HCT116 (cell line): ENCODE measurements at regions not wholly inside any gene's neighbourhood (a gene's known extent, or its start where the extent isn't known, plus 50 kb on each side); places are given as distances from the start of the nearest gene placed in this dataset.

Source experiments
- ATAC-seq: fragments of 200-7000 bp; cut with Tn5 transposase; 2 replicates; pipeline ENCODE4 v1.9.1; 2020; ENCODE audit warnings: mild to moderate bottlenecking, moderate library complexity
- BruUV-seq: library from RNA; stranded (reverse); fragments of 400-500 nt; replicated peaks from 2 replicates; lab custom pipeline; 2021; lab: Mats Ljungman, UMichigan
- CTCF ChIA-PET: fragments of 300-600 bp; sonication (Branson Sonifier 250); formaldehyde crosslinking; loops from one replicate; lab custom pipeline; 2021; ENCODE audit warnings: antibody characterized with exemption; lab: Charles Lee
- POLR2A ChIA-PET: fragments of 300-600, 350-600 bp; sonication (Branson Sonifier 250); formaldehyde crosslinking; loops from one replicate; lab custom pipeline; 2021; ENCODE audit warnings: antibody characterized with exemption; lab: Charles Lee
- RAD21 ChIA-PET, 2 experiments: fragments of 300-600 bp; sonication (Branson Sonifier 250); formaldehyde crosslinking; loops; one replicate each; lab custom pipeline; 2023; ENCODE audit warnings: low total read pairs in 2 of 2; ENCODE audit not compliant: uncharacterized antibody in 2 of 2, unreplicated experiment in 2 of 2, low non-redundant PET in 1 of 2; lab: Charles Lee
- DNase-seq: peaks from one replicate; pipeline ENCODE4 v3.0.0-alpha.2; 2010; ENCODE audit warnings: low read depth, low spot score
- H2AFZ ChIP-seq: fragments of 200-600 bp; shearing (Covaris generic), sonication (generic); 2 replicates; pipeline ENCODE4 v1.6.1; 2017; ENCODE audit warnings: low read depth, mixed run types, mixed read lengths, antibody characterized with exemption, low read length; ENCODE audit not compliant: poor library complexity, severe bottlenecking
- H3K27ac ChIP-seq: 2 replicates; pipeline ENCODE4 v1.5.1; 2012; ENCODE audit warnings: low read depth, low read length
- H3K27me3 ChIP-seq: fragments of 200-600 bp; sonication (generic); 2 replicates; pipeline ENCODE4 v1.6.1; 2016; ENCODE audit warnings: mixed run types, low read length, mixed read lengths; ENCODE audit not compliant: insufficient read depth
- H3K36me3 ChIP-seq, 2 experiments: fragments of 200-500 bp in 1 of 2; fragments of 200-600 bp in 1 of 2; sonication (Bioruptor generic) in 1 of 2; sonication (generic) in 1 of 2; 2 replicates each; pipeline versions ENCODE4 v1.5.1 to v1.6.1; 2014 to 2016; ENCODE audit warnings: low read length in 2 of 2, inconsistent platforms in 1 of 2, mixed read lengths in 1 of 2, mixed run types in 1 of 2; ENCODE audit not compliant: insufficient read depth in 2 of 2, control insufficient read depth in 1 of 2
- H3K4me1 ChIP-seq, 2 experiments: fragments of 200-600 bp in 1 of 2; sonication (generic) in 1 of 2; 2 replicates each; pipeline versions ENCODE4 v1.5.1 to v1.6.1; 2012 to 2017; ENCODE audit warnings: low read length in 2 of 2, inconsistent platforms in 1 of 2, mild to moderate bottlenecking in 1 of 2, mixed read lengths in 1 of 2, mixed run types in 1 of 2, moderate library complexity in 1 of 2; ENCODE audit not compliant: insufficient read depth in 2 of 2, control insufficient read depth in 1 of 2
- H3K4me2 ChIP-seq: fragments of 200-600 bp; sonication (generic); 2 replicates; pipeline ENCODE4 v1.6.1; 2017; ENCODE audit warnings: mixed run types, low read length, mixed read lengths
- H3K4me3 ChIP-seq, 2 experiments: fragments of 200-600 bp in 1 of 2; sonication (generic) in 1 of 2; replicated peaks in 1 of 2; 2 replicates each; pipeline ENCODE4 v1.5.1; 2011 to 2016; ENCODE audit warnings: low read length in 2 of 2, control low read depth in 1 of 2, low read depth in 1 of 2, mild to moderate bottlenecking in 1 of 2, mixed read lengths in 1 of 2, mixed run types in 1 of 2
- H3K79me2 ChIP-seq: fragments of 200-600 bp; sonication (generic); 2 replicates; pipeline ENCODE4 v1.6.1; 2017; ENCODE audit warnings: mild to moderate bottlenecking, mixed run types, low read length, moderate library complexity, mixed read lengths; ENCODE audit not compliant: insufficient read depth
- H3K9ac ChIP-seq: fragments of 200-600 bp; sonication (generic); 2 replicates; pipeline ENCODE4 v1.6.1; 2016; ENCODE audit warnings: low read length, mixed read lengths
- H3K9me2 ChIP-seq: fragments of 200-600 bp; sonication (generic), shearing (Covaris generic); 2 replicates; pipeline ENCODE4 v1.6.1; 2017; ENCODE audit warnings: mixed run types, mild to moderate bottlenecking, moderate library complexity; ENCODE audit not compliant: insufficient read depth
- H3K9me3 ChIP-seq, 2 experiments: fragments of 200-500 bp in 1 of 2; fragments of 200-600 bp in 1 of 2; sonication (Bioruptor generic) in 1 of 2; sonication (generic) in 1 of 2; 2 replicates each; pipeline ENCODE4 v1.6.1; 2014 to 2017; ENCODE audit warnings: low read length in 2 of 2, mixed read lengths in 2 of 2, inconsistent platforms in 1 of 2, low read depth in 1 of 2, mild to moderate bottlenecking in 1 of 2, mixed run types in 1 of 2, moderate library complexity in 1 of 2; ENCODE audit not compliant: control insufficient read depth in 1 of 2, insufficient read depth in 1 of 2
- H4K20me1 ChIP-seq: fragments of 200-600 bp; sonication (generic), shearing (Covaris generic); 2 replicates; pipeline ENCODE4 v1.6.1; 2017; ENCODE audit warnings: mixed run types, mild to moderate bottlenecking, moderate library complexity; ENCODE audit not compliant: insufficient read depth
- CEBPB ChIP-seq: IDR thresholded peaks from 2 replicates; pipeline ENCODE4 v1.6.1; 2012; ENCODE audit warnings: low read depth
- EZH2 ChIP-seq: fragments of 200-600 bp; sonication (generic); IDR thresholded peaks from 2 replicates; pipeline ENCODE4 v1.6.1; 2017; ENCODE audit warnings: antibody characterized with exemption, mixed run types
- FOSL1 ChIP-seq: IDR thresholded peaks from 2 replicates; pipeline ENCODE4 v1.6.1; 2012; ENCODE audit warnings: low read depth
- POLR2AphosphoS5 ChIP-seq: IDR thresholded peaks from 2 replicates; pipeline ENCODE4 v1.6.1; 2011; ENCODE audit warnings: mild to moderate bottlenecking, low read depth, low read length, moderate library complexity
- RAD21 ChIP-seq: IDR thresholded peaks from 2 replicates; pipeline ENCODE4 v1.6.1; 2012; ENCODE audit warnings: low read depth, mild to moderate bottlenecking
- REST ChIP-seq: IDR thresholded peaks from 2 replicates; pipeline ENCODE4 v1.6.1; 2012; ENCODE audit warnings: low read depth
- SIN3A ChIP-seq: IDR thresholded peaks from 2 replicates; pipeline ENCODE4 v1.6.1; 2012; ENCODE audit warnings: low read depth
- SP1 ChIP-seq: IDR thresholded peaks from 2 replicates; pipeline ENCODE4 v1.6.1; 2012; ENCODE audit warnings: low read depth
- intact Hi-C: fragments of 100-400 bp; cut with micrococcal nuclease; formaldehyde crosslinking; loops from 2 replicates; pipeline ENCODE4 v1.10.0; 2022

DNA sequence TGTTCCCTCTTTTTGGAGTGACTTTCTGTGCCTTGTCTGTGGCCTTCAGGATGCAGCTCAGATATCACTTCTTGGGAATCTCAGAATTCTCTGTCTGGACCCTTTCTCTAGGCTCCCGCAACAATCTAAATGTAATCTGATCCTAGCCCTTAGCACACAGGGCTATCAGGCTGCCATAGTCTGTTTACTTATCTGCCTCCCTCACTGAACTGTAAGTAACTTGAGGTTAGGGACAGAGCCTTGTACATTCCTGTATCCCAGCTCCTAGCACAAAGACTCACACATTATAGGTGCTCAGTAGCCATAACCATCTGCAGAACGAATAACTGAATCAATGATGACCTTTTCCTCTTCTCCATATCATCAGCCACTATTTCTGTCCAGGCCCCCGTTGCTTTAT is 69.5 kb downstream of the RTL9 start:
- RAD21 ChIA-PET = no interaction called here
- Histone ChIP-seq H3K27ac (no peak overlapping the region), H3K9ac (no peak overlapping the region), H3K4me2 (no peak overlapping the region), H3K9me2 (no peaks in the 10 kb centered on the region), H3K9me3 (no peaks in the 10 kb centered on the region), H3K36me3 (no peaks in the 10 kb centered on the region), H3K4me3 (no peak overlapping the region), H3K79me2 (no peaks in the 10 kb centered on the region), H3K27me3 (peaks cover 5% of the 10 kb centered on the region; the same call in 1 of the 2 replicates), H4K20me1 (no peaks in the 10 kb centered on the region), H2AFZ (no peak overlapping the region), H3K4me1 (no peaks in the 10 kb centered on the region)
- no peak for DNase-seq
- no peak for TF ChIP-seq REST
- TF ChIP-seq CEBPB = no peak
- no peak for TF ChIP-seq RAD21
- TF ChIP-seq FOSL1 = no peak
- TF ChIP-seq POLR2AphosphoS5 = no peak
- TF ChIP-seq SP1 = no peak
- TF ChIP-seq SIN3A = no peak
- TF ChIP-seq EZH2 = no peak
- BruUV-seq = no TSS peak
- ATAC-seq = no peak
- CTCF ChIA-PET = no interaction called here
- POLR2A ChIA-PET = no interaction called here
- intact Hi-C loops = no loop called here
